Cardiac septum (tissue), 1 donor: ENCODE measurements at regions not wholly inside any gene's neighbourhood (a gene's known extent, or its start where the extent isn't known, plus 50 kb on each side); places are given as distances from the start of the nearest gene placed in this dataset.

Experiments
- DNase-seq: peaks from one replicate; pipeline ENCODE4 v3.0.0-alpha.2; 2020; ENCODE audit warnings: low spot score
- intact Hi-C: fragments of 100-400 bp; cut with DNase I; formaldehyde crosslinking; loops from one replicate; pipeline ENCODE4 v1.14.0; 2022
- donor health status: DM: no; HTN: no; CAD: no.

GRCh38 chr5:3348576-3349535 lies 246.8 kb upstream of the IRX1 start:
- intact Hi-C loops = no loop called here
- peak; percentile 57 for DNase-seq

GRCh38 chr5:3347741-3348140 lies 247.9 kb upstream of the IRX1 start:
- peak; percentile 69 for DNase-seq
- intact Hi-C loops = no loop called here

- DNase-seq = peak; percentile 36
- intact Hi-C loops = no loop called here
Measured at GRCh38 chr5:3346111-3346820, 249.4 kb upstream of the IRX1 start.

- DNase-seq = peak; percentile 75
- intact Hi-C loops = no loop called here
Measured at GRCh38 chr5:3345195-3345594, 250.4 kb upstream of the IRX1 start.

GRCh38 chr5:3344671-3345070 lies 251.0 kb upstream of the IRX1 start:
- peak; percentile 53 for DNase-seq

GRCh38 chr5:3343911-3344310 lies 251.7 kb upstream of the IRX1 start:
- peak; percentile 38 for DNase-seq
- intact Hi-C loops = no loop called here

More at GRCh38 chr5:3344671-3345070, 251.0 kb upstream of the IRX1 start:
- intact Hi-C loops = no loop called here

- peak; percentile 54 for DNase-seq
- intact Hi-C loops = no loop called here
Measured at GRCh38 chr5:3343211-3343610, 252.4 kb upstream of the IRX1 start.

GRCh38 chr5:3342271-3343100 lies 253.1 kb upstream of the IRX1 start:
- DNase-seq = peak; percentile 71
- intact Hi-C loops = no loop called here

GRCh38 chr5:3341446-3342240 lies 254.0 kb upstream of the IRX1 start:
- no peak for DNase-seq
- intact Hi-C loops = no loop called here

- intact Hi-C loops = no loop called here
- DNase-seq = no peak
Measured at GRCh38 chr5:3340471-3340870, 255.2 kb upstream of the IRX1 start.

GRCh38 chr5:3339798-3340115 lies 255.9 kb upstream of the IRX1 start:
- DNase-seq = peak; percentile 66
- intact Hi-C loops = no loop called here

GRCh38 chr5:3339092-3339797 lies 256.4 kb upstream of the IRX1 start:
- no peak for DNase-seq
- intact Hi-C loops = no loop called here

- DNase-seq = peak; percentile 67
- intact Hi-C loops = no loop called here
Measured at GRCh38 chr5:3337812-3338541, 257.7 kb upstream of the IRX1 start.

GRCh38 chr5:3336666-3337065 lies 259.0 kb upstream of the IRX1 start:
- DNase-seq = peak; percentile 54
- intact Hi-C loops = no loop called here

GRCh38 chr5:3335301-3335700 lies 260.3 kb upstream of the IRX1 start:
- peak; percentile 26 for DNase-seq
- intact Hi-C loops = no loop called here

- intact Hi-C loops = no loop called here
- no peak for DNase-seq
Measured at GRCh38 chr5:3333836-3334235, 261.8 kb upstream of the IRX1 start.

GRCh38 chr5:3333105-3333504 lies 262.5 kb upstream of the IRX1 start:
- DNase-seq = no peak
- intact Hi-C loops = no loop called here

GRCh38 chr5:3331819-3332218 lies 263.8 kb upstream of the IRX1 start:
- intact Hi-C loops = no loop called here
- no peak for DNase-seq
